A549 (cell line): ENCODE measurements at regions not wholly inside any gene's neighbourhood (a gene's known extent, or its start where the extent isn't known, plus 50 kb on each side); places are given as distances from the start of the nearest gene placed in this dataset.

Experiments used
- ATAC-seq, 2 experiments: fragments of 200-7000 bp in 1 of 2; fragments of >200 bp in 1 of 2; cut with Nextera tagmentation in 1 of 2; cut with Tn5 transposase in 1 of 2; 3 replicates each; pipeline versions ENCODE4 v1.8.0 to v1.9.1; 2018 to 2020; ENCODE audit warnings: mild to moderate bottlenecking in 1 of 2, moderate library complexity in 1 of 2
- CTCF ChIA-PET: fragments of 300-600 bp; sonication (Branson Sonifier 250); formaldehyde crosslinking; extraction: SDS; loops from one replicate; lab custom pipeline; 2021; ENCODE audit warnings: antibody characterized with exemption, inconsistent platforms; lab: Yijun Ruan, JAX
- POLR2A ChIA-PET: fragments of 350-600 bp; formaldehyde crosslinking; extraction: SDS; loops from one replicate; lab custom pipeline; 2021; ENCODE audit warnings: antibody characterized with exemption, inconsistent platforms; lab: Yijun Ruan, JAX
- DNase-seq, 2 experiments: peaks; one replicate each; pipeline versions ENCODE4 v3.0.0 to v3.0.0-alpha.2; 2011 to 2016; ENCODE audit warnings: low read depth in 1 of 2, low spot score in 1 of 2
- FAIRE-seq: peaks from 2 replicates; lab custom pipeline; 2011; peaks lifted over from hg19 to GRCh38; lab: Jason Lieb, UNC
- H3K27ac ChIP-seq, 2 experiments: fragments of >200 bp; sonication (Bioruptor Twin); formaldehyde crosslinking; 3 replicates each; pipeline ENCODE4 v1.5.1; 2016 to 2017
- H3K4me1 ChIP-seq: fragments of >200 bp; sonication (Bioruptor Twin); formaldehyde crosslinking; 3 replicates; pipeline ENCODE4 v1.6.1; 2016
- H3K4me2 ChIP-seq: fragments of >200 bp; sonication (Bioruptor Twin); formaldehyde crosslinking; 3 replicates; pipeline ENCODE4 v1.6.1; 2016
- H3K4me3 ChIP-seq: fragments of >200 bp; sonication (Bioruptor Twin); formaldehyde crosslinking; 3 replicates; pipeline ENCODE4 v1.5.1; 2016
- H3K9me3 ChIP-seq: fragments of >200 bp; sonication (Bioruptor Twin); formaldehyde crosslinking; 3 replicates; pipeline ENCODE4 v1.6.1; 2016
- BHLHE40 ChIP-seq: IDR thresholded peaks from 2 replicates; pipeline ENCODE4 v1.6.1; 2012; ENCODE audit warnings: low read depth, low read length, inconsistent platforms
- CEBPB ChIP-seq, 2 experiments: fragments of >200 bp in 1 of 2; sonication (Bioruptor Twin) in 1 of 2; formaldehyde crosslinking in 1 of 2; IDR thresholded peaks; 2 replicates each; pipeline ENCODE4 v1.6.1; 2012 to 2016
- CHD4 ChIP-seq: fragments of 200-600 bp; sonication (generic); IDR thresholded peaks from 2 replicates; pipeline ENCODE4 v1.6.1; 2016; ENCODE audit warnings: antibody characterized with exemption, mild to moderate bottlenecking, borderline replicate concordance
- CTCF ChIP-seq: fragments of >200 bp; sonication (Bioruptor Twin); formaldehyde crosslinking; IDR thresholded peaks from 3 replicates; pipeline ENCODE4 v1.5.1; 2016
- EHF ChIP-seq: fragments of 250-450 bp; sonication (Bioruptor Pico); IDR thresholded peaks from 2 replicates; pipeline ENCODE4 v1.5.0; 2020; ENCODE audit warnings: mild to moderate bottlenecking
- FOSL2 ChIP-seq, 2 experiments: fragments of 450-650 bp in 1 of 2; fragments of >200 bp in 1 of 2; sonication (Bioruptor Twin) in 1 of 2; formaldehyde crosslinking; IDR thresholded peaks; 2 replicates each; pipeline versions ENCODE4 v1.5.0 to v1.6.1; 2016 to 2020; ENCODE audit warnings: mild to moderate bottlenecking in 1 of 2, moderate library complexity in 1 of 2
- GATA3 ChIP-seq: IDR thresholded peaks from 2 replicates; pipeline ENCODE4 v1.6.1; 2012; ENCODE audit warnings: borderline replicate concordance
- HEYL ChIP-seq: fragments of 250-450 bp; sonication (Bioruptor Pico); IDR thresholded peaks from 2 replicates; pipeline ENCODE4 v1.8.0; 2021; ENCODE audit warnings: mild to moderate bottlenecking, moderate library complexity
- HOXA7 ChIP-seq: fragments of 250-450 bp; sonication (Bioruptor Pico); IDR thresholded peaks from 2 replicates; pipeline ENCODE4 v1.5.0; 2020; ENCODE audit warnings: mild to moderate bottlenecking, moderate library complexity
- HOXB5 ChIP-seq: fragments of 250-450 bp; sonication (Bioruptor Pico); IDR thresholded peaks from 2 replicates; pipeline ENCODE4 v1.5.0; 2020; ENCODE audit warnings: mild to moderate bottlenecking, moderate library complexity
- JUN ChIP-seq, 2 experiments: fragments of >200 bp; sonication (Bioruptor Twin); formaldehyde crosslinking; IDR thresholded peaks; 2 replicates in 1 of 2; 3 replicates in 1 of 2; pipeline ENCODE4 v1.6.1; 2016 to 2017
- MAZ ChIP-seq: fragments of 150-350 bp; IDR thresholded peaks from 2 replicates; pipeline ENCODE4 v1.6.1; 2014; ENCODE audit warnings: antibody characterized with exemption, low read depth, low read length, borderline replicate concordance
- NFE2L2 ChIP-seq: fragments of 150-350 bp; conservative IDR thresholded peaks from 2 replicates; pipeline ENCODE4 v1.6.1; 2014; ENCODE audit warnings: low read length
- POLR2A ChIP-seq: IDR thresholded peaks from 2 replicates; pipeline ENCODE4 v1.6.1; 2012; ENCODE audit warnings: mild to moderate bottlenecking, low read length
- RCOR1 ChIP-seq: fragments of 150-350 bp; IDR thresholded peaks from 2 replicates; pipeline ENCODE4 v1.6.1; 2014; ENCODE audit warnings: antibody characterized with exemption, low read length, low read depth
- REST ChIP-seq: fragments of 200-600 bp; sonication (generic); IDR thresholded peaks from 2 replicates; pipeline ENCODE4 v1.6.1; 2016; ENCODE audit warnings: antibody characterized with exemption, mild to moderate bottlenecking, moderate library complexity
- RNF2 ChIP-seq: fragments of 200-600 bp; sonication (generic); IDR thresholded peaks from 2 replicates; pipeline ENCODE4 v1.6.1; 2016; ENCODE audit warnings: low read depth, mild to moderate bottlenecking, antibody characterized with exemption, moderate library complexity, borderline replicate concordance
- SREBF2 ChIP-seq: fragments of 450-650 bp; IDR thresholded peaks from 2 replicates; pipeline ENCODE4 v1.6.1; 2014; ENCODE audit warnings: mild to moderate bottlenecking, moderate library complexity
- TFCP2L1 ChIP-seq: fragments of 250-450 bp; sonication (Bioruptor Pico); IDR thresholded peaks from 2 replicates; pipeline ENCODE4 v1.5.0; 2021; ENCODE audit warnings: mild to moderate bottlenecking
- USF2 ChIP-seq: fragments of 450-650 bp; IDR thresholded peaks from 2 replicates; pipeline ENCODE4 v1.6.1; 2014; ENCODE audit warnings: antibody characterized with exemption
- ZSCAN20 ChIP-seq: fragments of 250-450 bp; sonication (Bioruptor Pico); IDR thresholded peaks from 2 replicates; pipeline ENCODE4 v1.8.0; 2022; ENCODE audit warnings: mild to moderate bottlenecking, moderate library complexity
- WGBS: methylation state at CpG from one replicate; pipeline ENCODE4 v1.1.6; 2017; ENCODE audit errors: missing lambda C conversion rate; 5-methylcytosine and 5-hydroxymethylcytosine counted together
- TF ChIP-seq, protein P1 (sequence below): IDR thresholded peaks from 2 replicates; pipeline ENCODE4 v1.6.1; 2012
- TF ChIP-seq, protein P2 (sequence below): fragments of 250-450 bp; sonication (Bioruptor Pico); IDR thresholded peaks from 2 replicates; pipeline ENCODE4 v1.5.0; 2020; ENCODE audit warnings: low read depth, mild to moderate bottlenecking, moderate library complexity
- TF ChIP-seq, protein P3 (sequence below): IDR thresholded peaks from 2 replicates; pipeline ENCODE4 v1.6.1; 2012; ENCODE audit warnings: low read depth, borderline replicate concordance

DNA sequence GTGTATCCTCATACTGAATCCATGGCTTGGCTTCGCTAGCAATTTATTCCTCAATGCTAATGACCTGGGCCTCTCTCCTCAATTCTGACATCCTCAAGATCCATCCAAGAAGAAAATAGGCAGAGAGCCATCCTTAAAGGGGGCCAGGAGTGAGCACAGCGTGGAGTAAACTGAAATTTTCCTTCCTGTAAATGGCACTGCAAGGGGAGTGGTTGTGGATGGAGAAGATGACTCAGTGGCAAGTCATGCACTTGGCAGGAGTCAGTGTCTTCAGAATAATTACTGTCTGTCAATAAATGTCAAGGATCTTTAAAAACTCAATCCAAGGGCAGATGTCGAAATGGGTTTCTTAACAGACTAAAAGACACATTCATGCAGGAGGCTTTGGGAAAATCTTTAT, 88.0 kb upstream of the TMEM132C start:
- ATAC-seq: no peak
- Histone ChIP-seq H3K4me2 (no peak overlapping the region), H3K9me3 (peaks cover 2% of the 10 kb centered on the region; the same call in 1 of the 3 replicates), H3K4me3 (no peak overlapping the region), H3K27ac (no peak overlapping the region), H3K4me1 (no peaks in the 10 kb centered on the region)
- ChIA-PET POLR2A (no interaction called here), CTCF (no interaction called here)
- TF ChIP-seq JUN (IDR thresholded peaks at IDR 0.05): no peak
- no peak for TF ChIP-seq RCOR1
- no peak for TF ChIP-seq NFE2L2
- TF ChIP-seq MAZ: no peak
- TF ChIP-seq BHLHE40: no peak
- TF ChIP-seq CEBPB (IDR thresholded peaks at IDR 0.05): no peak
- TF ChIP-seq, protein P1, sequence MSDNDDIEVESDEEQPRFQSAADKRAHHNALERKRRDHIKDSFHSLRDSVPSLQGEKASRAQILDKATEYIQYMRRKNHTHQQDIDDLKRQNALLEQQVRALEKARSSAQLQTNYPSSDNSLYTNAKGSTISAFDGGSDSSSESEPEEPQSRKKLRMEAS: no peak
- no peak for TF ChIP-seq ZSCAN20 (CRISPR knock-in tag)
- no peak for TF ChIP-seq HEYL (CRISPR knock-in tag)
- no peak for TF ChIP-seq RNF2
- no peak for TF ChIP-seq POLR2A
- no peak for TF ChIP-seq CTCF
- no peak for TF ChIP-seq FOSL2 (IDR thresholded peaks at IDR 0.05)
- TF ChIP-seq FOSL2 (CRISPR knock-in tag; IDR thresholded peaks at IDR 0.05): no peak
- no peak for TF ChIP-seq SREBF2
- no peak for TF ChIP-seq REST
- no peak for DNase-seq
- WGBS: 5% methylated on average over 3 of the region's 3 CpGs
- FAIRE-seq: no peak

- H3K9me3 ChIP-seq: peaks cover 2% of the 10 kb centered on the region; the same call in 1 of the 3 replicates
- FAIRE-seq: no peak
- ATAC-seq: no peak
- no peak overlapping the region for H3K27ac ChIP-seq
- no peaks in the 10 kb centered on the region for H3K4me1 ChIP-seq
- CTCF ChIA-PET: no interaction called here
- TF ChIP-seq GATA3 (no peak), USF2 (peak; percentile 51; the same call in 1 of the 2 replicates)
- WGBS: 0% methylated on average over 1 of the region's 1 CpG
- POLR2A ChIA-PET: no interaction called here
- no peak for DNase-seq
- H3K4me3 ChIP-seq: no peak overlapping the region
- H3K4me2 ChIP-seq: no peak overlapping the region
Measured at GRCh38 chr12:128180166-128180565, 86.8 kb upstream of the TMEM132C start.

DNA sequence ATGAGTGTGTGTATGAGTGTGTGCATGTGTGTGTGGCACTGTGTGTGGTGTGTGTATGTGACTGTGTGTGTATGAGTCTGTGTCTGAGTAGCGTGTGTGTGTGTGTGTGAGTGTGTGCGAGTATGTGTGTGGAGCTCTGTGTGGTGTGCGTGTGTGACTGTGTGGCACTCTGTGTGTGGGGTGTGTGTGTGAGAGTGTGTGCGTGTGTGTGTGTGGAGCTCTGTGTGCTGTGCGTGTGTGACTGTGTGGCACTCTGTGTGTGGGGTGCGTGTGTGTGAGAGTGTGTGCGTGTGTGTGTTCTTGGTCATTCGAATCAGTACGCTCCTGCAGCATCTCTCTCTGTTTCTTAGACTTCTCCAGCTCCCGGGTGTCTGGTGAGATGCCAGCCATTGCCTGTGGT, 76.9 kb upstream of the TMEM132C start:
- no peaks in the 10 kb centered on the region for H3K4me1 ChIP-seq
- ATAC-seq (no peak), FAIRE-seq (no peak), DNase-seq (no peak)
- POLR2A ChIA-PET: no interaction called here
- WGBS: 60% methylated on average over 9 of the region's 10 CpGs
- CTCF ChIA-PET: no interaction called here
- no peak overlapping the region for H3K4me2 ChIP-seq
- peaks cover 6% of the 10 kb centered on the region; the same call in 1 of the 3 replicates for H3K9me3 ChIP-seq
- H3K4me3 ChIP-seq: no peak overlapping the region
- H3K27ac ChIP-seq: no peak overlapping the region
- TF ChIP-seq EHF (CRISPR knock-in tag) (no peak), CHD4 (no peak), TFCP2L1 (CRISPR knock-in tag) (no peak), HOXA7 (no peak), ZSCAN20 (CRISPR knock-in tag) (no peak), HOXB5 (CRISPR knock-in tag) (no peak), REST (no peak)
- TF ChIP-seq, protein P2, sequence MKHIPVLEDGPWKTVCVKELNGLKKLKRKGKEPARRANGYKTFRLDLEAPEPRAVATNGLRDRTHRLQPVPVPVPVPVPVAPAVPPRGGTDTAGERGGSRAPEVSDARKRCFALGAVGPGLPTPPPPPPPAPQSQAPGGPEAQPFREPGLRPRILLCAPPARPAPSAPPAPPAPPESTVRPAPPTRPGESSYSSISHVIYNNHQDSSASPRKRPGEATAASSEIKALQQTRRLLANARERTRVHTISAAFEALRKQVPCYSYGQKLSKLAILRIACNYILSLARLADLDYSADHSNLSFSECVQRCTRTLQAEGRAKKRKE (CRISPR knock-in tag): no peak
- TF ChIP-seq, protein P3, sequence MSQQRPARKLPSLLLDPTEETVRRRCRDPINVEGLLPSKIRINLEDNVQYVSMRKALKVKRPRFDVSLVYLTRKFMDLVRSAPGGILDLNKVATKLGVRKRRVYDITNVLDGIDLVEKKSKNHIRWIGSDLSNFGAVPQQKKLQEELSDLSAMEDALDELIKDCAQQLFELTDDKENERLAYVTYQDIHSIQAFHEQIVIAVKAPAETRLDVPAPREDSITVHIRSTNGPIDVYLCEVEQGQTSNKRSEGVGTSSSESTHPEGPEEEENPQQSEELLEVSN: no peak
